HepG2 (cell line): ENCODE measurements at regions not wholly inside any gene's neighbourhood (a gene's known extent, or its start where the extent isn't known, plus 50 kb on each side); places are given as distances from the start of the nearest gene placed in this dataset.

Source experiments
- CTCF ChIP-seq: sonication (generic); formaldehyde crosslinking; IDR thresholded peaks from 2 replicates; pipeline ENCODE4 v1.5.0; 2020; ENCODE audit warnings: mild to moderate bottlenecking, missing genetic modification reagents, moderate library complexity
- EP300 ChIP-seq, 3 experiments: sonication (generic) in 1 of 3; formaldehyde crosslinking in 1 of 3; IDR thresholded peaks; 2 replicates each; pipeline versions ENCODE4 v1.5.1 to v1.6.1; 2011 to 2020; ENCODE audit warnings: low read depth in 2 of 3, low read length in 2 of 3, borderline replicate concordance in 1 of 3, improper control_type of control experiment in 1 of 3, mild to moderate bottlenecking in 1 of 3, missing genetic modification reagents in 1 of 3, moderate library complexity in 1 of 3
- RAD21 ChIP-seq: fragments of 450-650 bp; formaldehyde crosslinking; IDR thresholded peaks from 2 replicates; pipeline ENCODE4 v1.5.0; 2020; ENCODE audit warnings: mild to moderate bottlenecking
- SMC3 ChIP-seq: IDR thresholded peaks from 2 replicates; pipeline ENCODE4 v1.6.1; 2011; ENCODE audit warnings: low read length, improper control_type of control experiment
- TOE1 ChIP-seq: sonication (generic); formaldehyde crosslinking; IDR thresholded peaks from 2 replicates; pipeline ENCODE4 v1.4.0; 2020; ENCODE audit warnings: mild to moderate bottlenecking, missing genetic modification reagents
- ZBTB20 ChIP-seq: sonication (generic); formaldehyde crosslinking; IDR thresholded peaks from 2 replicates; pipeline ENCODE4 v1.8.1; 2023; ENCODE audit warnings: missing genetic modification reagents, low read depth, mild to moderate bottlenecking, borderline replicate concordance
- ZBTB49 ChIP-seq: sonication (generic); formaldehyde crosslinking; IDR thresholded peaks from 2 replicates; pipeline ENCODE4 v1.4.0; 2020; ENCODE audit warnings: missing genetic modification reagents, borderline replicate concordance

GRCh38 chr3:59270209-59270608, 220.4 kb upstream of the CFAP20DC start:
- TF ChIP-seq ZBTB49 (CRISPR knock-in tag) (no peak), RAD21 (CRISPR knock-in tag) (no peak), CTCF (no peak), ZBTB20 (CRISPR knock-in tag) (no peak), EP300 (IDR thresholded peaks at IDR 0.05; ENCODE audit: low read depth in 2 of 2, low read length in 2 of 2) (no peak), EP300 (CRISPR knock-in tag; IDR thresholded peaks at IDR 0.05; ENCODE audit: borderline replicate concordance) (no peak), TOE1 (CRISPR knock-in tag) (no peak), SMC3 (no peak)
